Keratinocyte (primary cell): ENCODE measurements at regions not wholly inside any gene's neighbourhood (a gene's known extent, or its start where the extent isn't known, plus 50 kb on each side); places are given as distances from the start of the nearest gene placed in this dataset.

ENCODE experiments used
- DNase-seq: peaks from one replicate; pipeline ENCODE4 v3.0.0-alpha.2; 2011; ENCODE audit warnings: low read depth, missing footprints, low spot score
- FAIRE-seq: peaks from 2 replicates; lab custom pipeline; 2011; peaks lifted over from hg19 to GRCh38; lab: Jason Lieb, UNC
- H2AFZ ChIP-seq: 2 replicates; pipeline ENCODE4 v1.6.0; 2012; ENCODE audit warnings: low read length, control low read depth, inconsistent platforms; ENCODE audit not compliant: control insufficient read depth
- H3K27ac ChIP-seq: 2 replicates; pipeline ENCODE4 v1.5.1; 2011; ENCODE audit warnings: low read length; ENCODE audit not compliant: control insufficient read depth, insufficient read depth
- H3K27me3 ChIP-seq: 3 replicates; pipeline ENCODE4 v1.6.0; 2011; ENCODE audit warnings: low read length; ENCODE audit not compliant: control insufficient read depth, insufficient read depth; ENCODE audit errors: extremely low read depth
- H3K36me3 ChIP-seq, 2 experiments: 2 replicates in 1 of 2; 3 replicates in 1 of 2; pipeline ENCODE4 v1.5.1; 2011; ENCODE audit warnings: low read length in 2 of 2, mild to moderate bottlenecking in 1 of 2; ENCODE audit not compliant: control insufficient read depth in 2 of 2, insufficient read depth in 2 of 2; ENCODE audit errors: extremely low read depth in 1 of 2
- H3K4me1 ChIP-seq: 3 replicates; pipeline ENCODE4 v1.5.1; 2011; ENCODE audit warnings: low read length; ENCODE audit not compliant: control insufficient read depth, insufficient read depth; ENCODE audit errors: extremely low read depth
- H3K4me2 ChIP-seq: 3 replicates; pipeline ENCODE4 v1.6.0; 2011; ENCODE audit warnings: low read depth, low read length; ENCODE audit not compliant: control insufficient read depth, insufficient read depth; ENCODE audit errors: extremely low read depth
- H3K4me3 ChIP-seq, 3 experiments: fragments of 200-600 bp in 1 of 3; sonication (generic) in 1 of 3; 2 replicates in 2 of 3; 3 replicates in 1 of 3; pipeline ENCODE4 v1.5.1; 2011 to 2016; ENCODE audit warnings: low read length in 3 of 3, mild to moderate bottlenecking in 3 of 3, control low read depth in 2 of 3, inconsistent platforms in 1 of 3, low read depth in 1 of 3, mixed read lengths in 1 of 3, mixed run types in 1 of 3, moderate library complexity in 1 of 3; ENCODE audit not compliant: control insufficient read depth in 2 of 3, insufficient read depth in 2 of 3; ENCODE audit errors: extremely low read depth in 1 of 3
- H3K79me2 ChIP-seq: 2 replicates; pipeline ENCODE4 v1.6.0; 2012; ENCODE audit warnings: low read length; ENCODE audit not compliant: control insufficient read depth, insufficient read depth
- H3K9ac ChIP-seq: 3 replicates; pipeline ENCODE4 v1.6.0; 2011; ENCODE audit warnings: low read length; ENCODE audit not compliant: control insufficient read depth, insufficient read depth; ENCODE audit errors: extremely low read depth
- H3K9me1 ChIP-seq: 3 replicates; pipeline ENCODE4 v1.6.0; 2011; ENCODE audit warnings: low read length; ENCODE audit not compliant: control insufficient read depth, insufficient read depth; ENCODE audit errors: extremely low read depth
- H3K9me3 ChIP-seq: 2 replicates; pipeline ENCODE4 v1.5.1; 2012; ENCODE audit warnings: low read depth, low read length; ENCODE audit not compliant: control insufficient read depth
- H4K20me1 ChIP-seq: 3 replicates; pipeline ENCODE4 v1.6.0; 2011; ENCODE audit warnings: low read length; ENCODE audit not compliant: control insufficient read depth, insufficient read depth; ENCODE audit errors: extremely low read depth
- CTCF ChIP-seq, 3 experiments: IDR thresholded peaks in 1 of 3; conservative IDR thresholded peaks in 1 of 3; optimal IDR thresholded peaks in 1 of 3; 2 replicates in 2 of 3; 3 replicates in 1 of 3; pipeline versions ENCODE3 to v1.5.1; 2011; ENCODE audit warnings: low read length in 3 of 3, mild to moderate bottlenecking in 3 of 3, moderate library complexity in 2 of 3, control low read depth in 1 of 3, inconsistent platforms in 1 of 3; ENCODE audit not compliant: insufficient read depth in 2 of 3; ENCODE audit errors: extremely low read depth in 1 of 3
- EZH2 ChIP-seq: IDR thresholded peaks from one replicate; pipeline ENCODE4 v1.6.1; 2012; ENCODE audit warnings: inconsistent platforms, mild to moderate bottlenecking, low read length, moderate library complexity
- dilution Hi-C: fragments of 300-500 bp; cut with MboI; formaldehyde crosslinking; loops from one replicate; pipeline ENCODE4 v1.7.0; 2020; ENCODE audit warnings: low sequenced_read_pairs; ENCODE audit not compliant: extremely low pct_ligation_motif_present

- TF ChIP-seq EZH2, result no peak
- no peak for TF ChIP-seq CTCF (optimal IDR thresholded peaks at IDR 0.05 in 1 of 3, IDR thresholded peaks at IDR 0.05 in 1 of 3, conservative IDR thresholded peaks at IDR 0.05 in 1 of 3; ENCODE audit: extremely low read depth in 1 of 3, insufficient read depth in 2 of 3, low read length in 3 of 3)
- H2AFZ ChIP-seq, result no peak overlapping the region
- FAIRE-seq (no peak), DNase-seq (no peak)
- H3K9ac ChIP-seq, result no peak overlapping the region
- dilution Hi-C loops, result no loop called here
- H3K9me3 ChIP-seq, result no peaks in the 10 kb centered on the region
- H3K27me3 ChIP-seq, result no peaks in the 10 kb centered on the region
- no peak overlapping the region for H3K4me2 ChIP-seq
- H3K27ac ChIP-seq, result no peak overlapping the region
- no peaks in the 10 kb centered on the region for H3K36me3 ChIP-seq
- H3K9me1 ChIP-seq, result no peaks in the 10 kb centered on the region
- no peaks in the 10 kb centered on the region for H3K79me2 ChIP-seq
- no peak overlapping the region for H3K4me3 ChIP-seq
- H3K4me1 ChIP-seq, result no peaks in the 10 kb centered on the region
- H4K20me1 ChIP-seq, result no peaks in the 10 kb centered on the region
Measured at GRCh38 chr1:112797224-112797623, 82.1 kb upstream of the PPM1J start.

- Histone ChIP-seq H2AFZ (no peak overlapping the region), H3K9ac (no peak overlapping the region), H3K9me1 (no peaks in the 10 kb centered on the region), H3K27ac (no peak overlapping the region), H3K4me2 (no peak overlapping the region), H3K4me1 (peaks cover 2% of the 10 kb centered on the region), H3K4me3 (no peak overlapping the region), H3K79me2 (no peaks in the 10 kb centered on the region), H3K36me3 (no peaks in the 10 kb centered on the region), H4K20me1 (no peaks in the 10 kb centered on the region), H3K9me3 (no peaks in the 10 kb centered on the region), H3K27me3 (no peaks in the 10 kb centered on the region)
- FAIRE-seq, result no peak
- TF ChIP-seq EZH2 (no peak), CTCF (optimal IDR thresholded peaks at IDR 0.05 in 1 of 3, IDR thresholded peaks at IDR 0.05 in 1 of 3, conservative IDR thresholded peaks at IDR 0.05 in 1 of 3; ENCODE audit: extremely low read depth in 1 of 3, insufficient read depth in 2 of 3, low read length in 3 of 3) (no peak)
- dilution Hi-C loops, result no loop called here
- DNase-seq, result no peak
Measured at GRCh38 chr1:112794654-112795239, 79.6 kb upstream of the PPM1J start.
